SH-SY5Y (cell line): ENCODE measurements at regions not wholly inside any gene's neighbourhood (a gene's known extent, or its start where the extent isn't known, plus 50 kb on each side); places are given as distances from the start of the nearest gene placed in this dataset.

Experiments used
- GATA2 ChIP-seq: IDR thresholded peaks from 2 replicates; pipeline ENCODE4 v1.6.1; 2011; ENCODE audit warnings: mild to moderate bottlenecking, low read depth, low read length
- GATA3 ChIP-seq: IDR thresholded peaks from 2 replicates; pipeline ENCODE4 v1.6.1; 2011; ENCODE audit warnings: low read depth, mild to moderate bottlenecking, low read length, moderate library complexity

DNA sequence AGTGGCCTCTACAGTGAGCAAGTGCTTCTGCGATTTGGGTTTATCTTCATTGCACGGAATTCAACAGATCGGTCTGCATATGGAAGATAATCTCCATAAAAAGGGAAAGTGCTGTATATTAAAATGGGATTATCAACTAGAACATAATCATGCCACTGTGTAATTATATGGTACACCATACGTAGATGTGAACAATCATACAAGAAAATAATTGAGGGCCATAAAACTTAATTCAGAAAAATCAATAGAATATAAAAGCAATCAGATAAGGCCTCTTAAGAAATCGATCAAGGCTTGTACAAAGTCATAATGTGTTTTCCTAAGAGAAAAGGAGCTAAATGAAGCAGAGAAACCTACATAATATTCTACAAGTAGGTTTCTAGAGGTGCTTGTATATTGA is 157.5 kb upstream of the MGMT start:
- TF ChIP-seq GATA2 (no peak), GATA3 (no peak)
